ENCODE measurements at regions not wholly inside any gene's neighbourhood (a gene's known extent, or its start where the extent isn't known, plus 50 kb on each side); places are given as distances from the start of the nearest gene placed in this dataset.
"Not testable (repeated sequence)": the region's sequence is repeated elsewhere in the genome, so short reads cannot be mapped to it uniquely, and the experiment has no call there.

DNA sequence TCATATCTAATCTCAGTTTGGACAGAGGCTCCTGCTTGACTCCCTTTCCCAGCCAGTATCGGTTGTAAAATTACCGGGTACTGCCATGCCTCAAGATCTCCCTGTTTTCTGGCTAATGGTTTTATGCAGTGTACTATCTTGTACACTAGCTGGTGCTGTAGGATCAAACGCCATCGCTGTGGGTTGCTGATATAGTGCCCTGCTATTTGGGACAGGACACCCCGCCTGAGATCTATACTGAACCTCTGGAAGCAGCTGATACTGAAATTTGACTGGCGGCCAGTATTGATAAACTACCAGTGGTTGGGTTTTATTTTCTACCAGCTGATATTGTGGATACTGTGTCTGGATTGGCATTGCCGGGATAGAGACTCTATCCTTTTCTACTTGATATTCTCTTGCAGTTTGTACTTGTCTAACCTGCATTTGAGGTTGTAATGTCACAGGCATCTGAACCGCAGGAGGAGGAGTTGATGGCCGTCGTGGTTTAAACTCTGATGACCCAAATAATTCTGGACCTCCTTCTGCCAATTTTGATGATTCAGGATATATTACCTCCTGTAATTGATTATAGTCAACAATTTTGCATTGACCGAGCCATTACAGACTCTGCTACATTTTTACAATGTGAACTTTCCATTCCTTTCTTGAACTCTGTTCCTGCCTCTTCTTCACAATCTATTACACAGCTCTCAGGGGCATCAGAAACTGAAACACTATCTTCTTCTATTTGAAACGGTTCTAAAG, 112.5 kb upstream of the LARP1 start:
- no peak overlapping the region for H3K4me3 ChIP-seq (ENCODE audit: insufficient read depth, low read depth, low read length)

DNA sequence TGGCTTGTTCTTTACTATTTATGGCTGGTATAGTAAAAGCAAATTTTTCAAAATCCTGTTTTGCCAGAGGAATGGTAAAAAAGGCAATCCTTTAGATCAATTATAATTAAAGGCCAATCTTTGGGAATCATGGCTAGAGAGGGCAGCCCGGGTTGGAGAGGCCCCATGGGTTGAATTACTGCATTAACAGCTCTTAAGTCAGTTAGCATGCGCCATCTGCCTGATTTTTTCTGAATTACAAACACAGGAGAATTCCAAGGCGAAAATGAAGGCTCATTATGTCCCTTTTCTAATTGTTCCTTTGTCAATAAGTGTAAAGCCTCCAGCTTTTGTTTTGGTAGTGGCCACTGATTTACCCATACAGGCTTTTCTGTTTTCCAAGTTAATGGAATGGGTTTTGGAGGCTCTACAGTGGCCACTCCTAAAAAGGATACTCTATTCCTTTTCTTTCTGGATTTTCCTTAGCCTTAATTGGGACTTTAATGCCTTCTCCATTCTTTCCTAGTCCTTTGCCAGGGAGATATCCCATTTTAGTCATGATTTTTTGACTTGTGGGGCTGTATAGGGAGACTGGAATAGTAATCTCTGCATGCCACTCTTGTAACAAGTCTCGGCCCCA, 114.9 kb upstream of the LARP1 start:
- H3K36me3 ChIP-seq (ENCODE audit: insufficient read depth, low read length): not testable (repeated sequence)

More for the DNA sequence above, 112.5 kb upstream of the LARP1 start:
- H3K4me3 Mint-ChIP-seq (ENCODE audit: unreplicated experiment): no peak overlapping the region
- TF ChIP-seq, protein P1, sequence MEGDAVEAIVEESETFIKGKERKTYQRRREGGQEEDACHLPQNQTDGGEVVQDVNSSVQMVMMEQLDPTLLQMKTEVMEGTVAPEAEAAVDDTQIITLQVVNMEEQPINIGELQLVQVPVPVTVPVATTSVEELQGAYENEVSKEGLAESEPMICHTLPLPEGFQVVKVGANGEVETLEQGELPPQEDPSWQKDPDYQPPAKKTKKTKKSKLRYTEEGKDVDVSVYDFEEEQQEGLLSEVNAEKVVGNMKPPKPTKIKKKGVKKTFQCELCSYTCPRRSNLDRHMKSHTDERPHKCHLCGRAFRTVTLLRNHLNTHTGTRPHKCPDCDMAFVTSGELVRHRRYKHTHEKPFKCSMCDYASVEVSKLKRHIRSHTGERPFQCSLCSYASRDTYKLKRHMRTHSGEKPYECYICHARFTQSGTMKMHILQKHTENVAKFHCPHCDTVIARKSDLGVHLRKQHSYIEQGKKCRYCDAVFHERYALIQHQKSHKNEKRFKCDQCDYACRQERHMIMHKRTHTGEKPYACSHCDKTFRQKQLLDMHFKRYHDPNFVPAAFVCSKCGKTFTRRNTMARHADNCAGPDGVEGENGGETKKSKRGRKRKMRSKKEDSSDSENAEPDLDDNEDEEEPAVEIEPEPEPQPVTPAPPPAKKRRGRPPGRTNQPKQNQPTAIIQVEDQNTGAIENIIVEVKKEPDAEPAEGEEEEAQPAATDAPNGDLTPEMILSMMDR (IDR thresholded peaks at IDR 0.05; ENCODE audit: insufficient read depth, low read depth, low read length): peak; percentile 55
- TF ChIP-seq EZH2 (IDR thresholded peaks at IDR 0.05; ENCODE audit: insufficient read depth, low read length): no peak
- no peaks in the 10 kb centered on the region for H3K36me3 Mint-ChIP-seq (ENCODE audit: low read depth, unreplicated experiment)
- H3K27me3 Mint-ChIP-seq (ENCODE audit: low read depth, unreplicated experiment): peaks cover 11% of the 10 kb centered on the region
- Histone ChIP-seq H3K27me3 (ENCODE audit: insufficient read depth, low read length) (no peaks in the 10 kb centered on the region), H4K20me1 (ENCODE audit: insufficient read depth, low read length) (no peaks in the 10 kb centered on the region), H3K27ac (ENCODE audit: low read depth, low read length) (no peak overlapping the region), H3K9ac (ENCODE audit: low read length) (no peak overlapping the region), H3K4me1 (ENCODE audit: insufficient read depth, low read length) (peaks cover 9% of the 10 kb centered on the region), H3K79me2 (ENCODE audit: insufficient read depth, low read length) (no peaks in the 10 kb centered on the region), H3K4me2 (ENCODE audit: low read length) (no peak overlapping the region), H3K9me3 (ENCODE audit: insufficient read depth, low read depth, low read length) (no peaks in the 10 kb centered on the region), H3K36me3 (ENCODE audit: insufficient read depth, low read length) (no peaks in the 10 kb centered on the region), H2AFZ (ENCODE audit: low read depth, low read length) (no peak overlapping the region)
- no peak for FAIRE-seq
- H3K27ac Mint-ChIP-seq (ENCODE audit: unreplicated experiment): no peak overlapping the region
- no peak for DNase-seq (ENCODE audit: low read depth)
- no peaks in the 10 kb centered on the region for H3K4me1 Mint-ChIP-seq (ENCODE audit: low read depth, unreplicated experiment)
- H3K9me3 Mint-ChIP-seq (ENCODE audit: unreplicated experiment): peaks cover 17% of the 10 kb centered on the region

DNA sequence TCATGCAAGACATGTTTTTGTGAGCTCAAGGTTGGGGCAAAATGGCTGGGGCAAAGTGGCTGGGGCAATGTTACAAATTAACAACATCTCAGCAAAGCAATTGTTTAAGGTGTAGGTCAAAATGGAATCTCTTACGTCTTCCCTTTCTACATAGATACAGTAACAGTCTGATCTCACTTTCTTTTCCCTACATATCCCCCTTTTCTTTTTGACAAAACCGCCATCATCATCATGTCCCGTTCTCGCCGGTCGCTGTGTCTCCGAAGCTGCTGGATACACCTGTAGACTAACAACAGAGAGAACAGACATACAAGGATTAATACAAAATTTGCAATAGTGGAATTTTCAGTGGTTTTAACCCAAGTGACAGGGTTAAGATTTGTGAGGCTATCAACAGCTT, 118.4 kb upstream of the LARP1 start:
- H3K9ac ChIP-seq (ENCODE audit: low read length); H3K27ac ChIP-seq (ENCODE audit: low read depth, low read length); H3K4me1 Mint-ChIP-seq (ENCODE audit: low read depth, unreplicated experiment); H3K36me3 Mint-ChIP-seq (ENCODE audit: low read depth, unreplicated experiment); H3K27ac Mint-ChIP-seq (ENCODE audit: unreplicated experiment); H3K4me3 ChIP-seq (ENCODE audit: insufficient read depth, low read depth, low read length); H2AFZ ChIP-seq (ENCODE audit: low read depth, low read length); H3K27me3 ChIP-seq (ENCODE audit: insufficient read depth, low read length); H3K4me2 ChIP-seq (ENCODE audit: low read length); H3K36me3 ChIP-seq (ENCODE audit: insufficient read depth, low read length); H3K79me2 ChIP-seq (ENCODE audit: insufficient read depth, low read length); H3K4me1 ChIP-seq (ENCODE audit: insufficient read depth, low read length); H3K4me3 Mint-ChIP-seq (ENCODE audit: unreplicated experiment); H3K9me3 Mint-ChIP-seq (ENCODE audit: unreplicated experiment); H4K20me1 ChIP-seq (ENCODE audit: insufficient read depth, low read length); H3K9me3 ChIP-seq (ENCODE audit: insufficient read depth, low read depth, low read length); DNase-seq (ENCODE audit: low read depth); H3K27me3 Mint-ChIP-seq (ENCODE audit: low read depth, unreplicated experiment); FAIRE-seq: not testable (repeated sequence)

More for the DNA sequence above, 114.9 kb upstream of the LARP1 start:
- not testable (repeated sequence) for H3K27me3 Mint-ChIP-seq (ENCODE audit: low read depth, unreplicated experiment); FAIRE-seq; H3K4me2 ChIP-seq (ENCODE audit: low read length); H3K4me1 Mint-ChIP-seq (ENCODE audit: low read depth, unreplicated experiment); H3K27me3 ChIP-seq (ENCODE audit: insufficient read depth, low read length); H3K9ac ChIP-seq (ENCODE audit: low read length); H2AFZ ChIP-seq (ENCODE audit: low read depth, low read length); H4K20me1 ChIP-seq (ENCODE audit: insufficient read depth, low read length); H3K4me1 ChIP-seq (ENCODE audit: insufficient read depth, low read length); H3K27ac ChIP-seq (ENCODE audit: low read depth, low read length); H3K4me3 ChIP-seq (ENCODE audit: insufficient read depth, low read depth, low read length); H3K27ac Mint-ChIP-seq (ENCODE audit: unreplicated experiment); H3K9me3 ChIP-seq (ENCODE audit: insufficient read depth, low read depth, low read length); H3K79me2 ChIP-seq (ENCODE audit: insufficient read depth, low read length); H3K36me3 Mint-ChIP-seq (ENCODE audit: low read depth, unreplicated experiment); H3K4me3 Mint-ChIP-seq (ENCODE audit: unreplicated experiment); DNase-seq (ENCODE audit: low read depth)
- TF ChIP-seq, protein P1 (IDR thresholded peaks at IDR 0.05; ENCODE audit: insufficient read depth, low read depth, low read length): peak; percentile 35
- H3K9me3 Mint-ChIP-seq (ENCODE audit: unreplicated experiment): peaks cover 14% of the 10 kb centered on the region

DNA sequence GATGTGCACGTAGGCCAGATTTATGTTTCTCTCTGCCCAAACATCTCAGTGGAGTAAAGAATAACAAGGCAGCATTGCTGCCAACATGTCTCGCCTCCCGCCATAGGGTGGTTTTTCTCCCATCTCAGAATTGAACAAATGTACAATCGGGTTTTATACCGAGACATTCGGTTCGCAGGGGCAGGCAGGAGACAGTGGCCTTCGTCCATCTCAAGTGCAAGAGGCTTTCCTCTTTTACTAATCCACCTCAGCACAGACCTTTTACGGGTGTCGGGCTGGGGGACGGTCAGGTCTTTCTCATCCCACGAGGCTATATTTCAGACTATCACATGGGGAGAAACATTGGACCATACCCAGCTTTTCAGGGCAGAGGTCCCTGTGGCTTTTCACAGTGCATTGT, 118.9 kb upstream of the LARP1 start:
- not testable (repeated sequence) for H3K9me3 Mint-ChIP-seq (ENCODE audit: unreplicated experiment); H2AFZ ChIP-seq (ENCODE audit: low read depth, low read length)

More for the DNA sequence above, 118.9 kb upstream of the LARP1 start:
- H3K4me3 ChIP-seq (ENCODE audit: insufficient read depth, low read depth, low read length); H3K36me3 Mint-ChIP-seq (ENCODE audit: low read depth, unreplicated experiment); H3K4me2 ChIP-seq (ENCODE audit: low read length); H3K9me3 ChIP-seq (ENCODE audit: insufficient read depth, low read depth, low read length); H3K36me3 ChIP-seq (ENCODE audit: insufficient read depth, low read length); H3K27me3 Mint-ChIP-seq (ENCODE audit: low read depth, unreplicated experiment); H3K27ac ChIP-seq (ENCODE audit: low read depth, low read length); H4K20me1 ChIP-seq (ENCODE audit: insufficient read depth, low read length); H3K9ac ChIP-seq (ENCODE audit: low read length); H3K27me3 ChIP-seq (ENCODE audit: insufficient read depth, low read length); H3K4me1 Mint-ChIP-seq (ENCODE audit: low read depth, unreplicated experiment); H3K27ac Mint-ChIP-seq (ENCODE audit: unreplicated experiment); H3K79me2 ChIP-seq (ENCODE audit: insufficient read depth, low read length); DNase-seq (ENCODE audit: low read depth); FAIRE-seq; H3K4me1 ChIP-seq (ENCODE audit: insufficient read depth, low read length); H3K4me3 Mint-ChIP-seq (ENCODE audit: unreplicated experiment): not testable (repeated sequence)
